ENCODE measurements at regions not wholly inside any gene's neighbourhood (a gene's known extent, or its start where the extent isn't known, plus 50 kb on each side); places are given as distances from the start of the nearest gene placed in this dataset.

GRCh38 chr20:6651561-6651960, 115.9 kb upstream of the BMP2 start:
- Mint-ChIP-seq H3K36me3 (ENCODE audit: low read depth) (no peaks in the 10 kb centered on the region), H3K4me1 (ENCODE audit: low read depth) (peaks cover 10% of the 10 kb centered on the region), H3K27ac (ENCODE audit: unreplicated experiment) (no peak overlapping the region), H3K27me3 (ENCODE audit: low read depth) (no peaks in the 10 kb centered on the region), H3K4me3 (ENCODE audit: unreplicated experiment) (no peak overlapping the region), H3K9me3 (ENCODE audit: low read depth) (no peaks in the 10 kb centered on the region)
- DNase-seq (ENCODE audit: low spot score): no peak
- TF ChIP-seq, protein P1, sequence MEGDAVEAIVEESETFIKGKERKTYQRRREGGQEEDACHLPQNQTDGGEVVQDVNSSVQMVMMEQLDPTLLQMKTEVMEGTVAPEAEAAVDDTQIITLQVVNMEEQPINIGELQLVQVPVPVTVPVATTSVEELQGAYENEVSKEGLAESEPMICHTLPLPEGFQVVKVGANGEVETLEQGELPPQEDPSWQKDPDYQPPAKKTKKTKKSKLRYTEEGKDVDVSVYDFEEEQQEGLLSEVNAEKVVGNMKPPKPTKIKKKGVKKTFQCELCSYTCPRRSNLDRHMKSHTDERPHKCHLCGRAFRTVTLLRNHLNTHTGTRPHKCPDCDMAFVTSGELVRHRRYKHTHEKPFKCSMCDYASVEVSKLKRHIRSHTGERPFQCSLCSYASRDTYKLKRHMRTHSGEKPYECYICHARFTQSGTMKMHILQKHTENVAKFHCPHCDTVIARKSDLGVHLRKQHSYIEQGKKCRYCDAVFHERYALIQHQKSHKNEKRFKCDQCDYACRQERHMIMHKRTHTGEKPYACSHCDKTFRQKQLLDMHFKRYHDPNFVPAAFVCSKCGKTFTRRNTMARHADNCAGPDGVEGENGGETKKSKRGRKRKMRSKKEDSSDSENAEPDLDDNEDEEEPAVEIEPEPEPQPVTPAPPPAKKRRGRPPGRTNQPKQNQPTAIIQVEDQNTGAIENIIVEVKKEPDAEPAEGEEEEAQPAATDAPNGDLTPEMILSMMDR (IDR thresholded peaks at IDR 0.05): no peak

- H3K9me3 Mint-ChIP-seq (ENCODE audit: low read depth): no peaks in the 10 kb centered on the region
- DNase-seq (ENCODE audit: low spot score): no peak
- H3K27me3 Mint-ChIP-seq (ENCODE audit: low read depth): no peaks in the 10 kb centered on the region
- H3K36me3 Mint-ChIP-seq (ENCODE audit: low read depth): no peaks in the 10 kb centered on the region
- TF ChIP-seq, protein P1 (IDR thresholded peaks at IDR 0.05): no peak
- H3K4me1 Mint-ChIP-seq (ENCODE audit: low read depth): peaks cover 15% of the 10 kb centered on the region
- no peak overlapping the region for H3K27ac Mint-ChIP-seq (ENCODE audit: unreplicated experiment)
- H3K4me3 Mint-ChIP-seq (ENCODE audit: unreplicated experiment): no peak overlapping the region
These were observed 116.5 kb upstream of the BMP2 start for GRCh38 chr20:6651016-6651415.

GRCh38 chr20:6646021-6646636, 121.4 kb upstream of the BMP2 start:
- DNase-seq (ENCODE audit: low spot score): no peak
- H3K27me3 Mint-ChIP-seq (ENCODE audit: low read depth): no peaks in the 10 kb centered on the region
- no peaks in the 10 kb centered on the region for H3K36me3 Mint-ChIP-seq (ENCODE audit: low read depth)
- no peaks in the 10 kb centered on the region for H3K9me3 Mint-ChIP-seq (ENCODE audit: low read depth)
- no peak overlapping the region for H3K4me3 Mint-ChIP-seq (ENCODE audit: unreplicated experiment)
- peaks cover 8% of the 10 kb centered on the region for H3K4me1 Mint-ChIP-seq (ENCODE audit: low read depth)
- TF ChIP-seq, protein P1 (IDR thresholded peaks at IDR 0.05): no peak
- H3K27ac Mint-ChIP-seq (ENCODE audit: unreplicated experiment): no peak overlapping the region

- Mint-ChIP-seq H3K4me3 (ENCODE audit: unreplicated experiment) (no peak overlapping the region), H3K27ac (ENCODE audit: unreplicated experiment) (peak overlapping the region; percentile 30), H3K36me3 (ENCODE audit: low read depth) (no peaks in the 10 kb centered on the region), H3K27me3 (ENCODE audit: low read depth) (peaks cover 8% of the 10 kb centered on the region), H3K9me3 (ENCODE audit: low read depth) (no peaks in the 10 kb centered on the region), H3K4me1 (ENCODE audit: low read depth) (peaks cover 8% of the 10 kb centered on the region)
- TF ChIP-seq, protein P1 (IDR thresholded peaks at IDR 0.05): no peak
- DNase-seq (ENCODE audit: low spot score): no peak
These were observed 122.5 kb upstream of the BMP2 start for GRCh38 chr20:6644813-6645628.

DNA sequence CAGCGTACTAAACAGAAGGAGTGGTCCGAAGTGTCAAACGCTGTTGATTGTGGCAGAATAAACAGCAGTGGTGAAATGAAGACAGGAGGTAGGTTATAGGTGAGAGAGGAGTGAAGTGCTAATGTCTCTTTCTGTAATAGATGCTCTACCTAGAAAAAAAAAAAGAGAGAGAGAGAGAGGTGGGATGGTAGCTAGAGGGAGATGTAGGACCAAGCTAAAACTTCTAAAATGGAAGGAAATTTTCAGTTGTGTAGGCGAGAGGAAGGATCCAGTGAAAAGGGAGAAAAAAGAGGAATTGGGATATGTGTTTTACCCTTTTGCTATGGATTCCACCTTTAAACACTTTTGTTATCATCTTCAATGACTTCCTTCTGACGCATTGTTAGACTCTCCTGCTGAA, 126.5 kb upstream of the BMP2 start:
- no peak overlapping the region for H3K27ac Mint-ChIP-seq (ENCODE audit: unreplicated experiment)
- TF ChIP-seq, protein P1 (IDR thresholded peaks at IDR 0.05): peak; percentile 34
- H3K27me3 Mint-ChIP-seq (ENCODE audit: low read depth): peaks cover 8% of the 10 kb centered on the region
- no peak for DNase-seq (ENCODE audit: low spot score)
- no peaks in the 10 kb centered on the region for H3K9me3 Mint-ChIP-seq (ENCODE audit: low read depth)
- no peak overlapping the region for H3K4me3 Mint-ChIP-seq (ENCODE audit: unreplicated experiment)
- peaks cover 7% of the 10 kb centered on the region for H3K4me1 Mint-ChIP-seq (ENCODE audit: low read depth)
- no peaks in the 10 kb centered on the region for H3K36me3 Mint-ChIP-seq (ENCODE audit: low read depth)
